Endothelial cell of hepatic sinusoid (primary cell): ENCODE measurements at regions not wholly inside any gene's neighbourhood (a gene's known extent, or its start where the extent isn't known, plus 50 kb on each side); places are given as distances from the start of the nearest gene placed in this dataset.
"Not testable (repeated sequence)": the region's sequence is repeated elsewhere in the genome, so short reads cannot be mapped to it uniquely, and the experiment has no call there.

Source experiments
- in situ Hi-C: cut with HindIII; loops from 2 replicates; pipeline ENCODE4 v1.10.0; 2017; ENCODE audit warnings: low sequenced_read_pairs

- in situ Hi-C loops = no loop called here
Measured at GRCh38 chr3:22856811-22857210, 346.3 kb upstream of the UBE2E2 start.

GRCh38 chr3:22858486-22858885, 344.6 kb upstream of the UBE2E2 start:
- in situ Hi-C loops = no loop called here

- in situ Hi-C loops = no loop called here
Measured at GRCh38 chr3:22859618-22860017, 343.5 kb upstream of the UBE2E2 start.

GRCh38 chr3:22861426-22861825, 341.7 kb upstream of the UBE2E2 start:
- in situ Hi-C loops = no loop called here

GRCh38 chr3:22862111-22862510, 341.0 kb upstream of the UBE2E2 start:
- in situ Hi-C loops = no loop called here

GRCh38 chr3:22882834-22883233, 320.3 kb upstream of the UBE2E2 start:
- in situ Hi-C loops = not testable (repeated sequence)

GRCh38 chr3:22885039-22885438, 318.1 kb upstream of the UBE2E2 start:
- in situ Hi-C loops = no loop called here

- in situ Hi-C loops = no loop called here
Measured at GRCh38 chr3:22885574-22886341, 317.4 kb upstream of the UBE2E2 start.

- in situ Hi-C loops = no loop called here
Measured at GRCh38 chr3:22886439-22887068, 316.6 kb upstream of the UBE2E2 start.

- in situ Hi-C loops = no loop called here
Measured at GRCh38 chr3:22887664-22888291, 315.3 kb upstream of the UBE2E2 start.

GRCh38 chr3:22893101-22893500, 310.0 kb upstream of the UBE2E2 start:
- in situ Hi-C loops = no loop called here

GRCh38 chr3:22893644-22894325, 309.3 kb upstream of the UBE2E2 start:
- in situ Hi-C loops = no loop called here

GRCh38 chr3:22894865-22895264, 308.3 kb upstream of the UBE2E2 start:
- in situ Hi-C loops = no loop called here

- in situ Hi-C loops = no loop called here
Measured at GRCh38 chr3:22895671-22896070, 307.5 kb upstream of the UBE2E2 start.

- in situ Hi-C loops = no loop called here
Measured at GRCh38 chr3:22898558-22898957, 304.6 kb upstream of the UBE2E2 start.

- in situ Hi-C loops = no loop called here
Measured at GRCh38 chr3:22899441-22899840, 303.7 kb upstream of the UBE2E2 start.

- in situ Hi-C loops = no loop called here
Measured at GRCh38 chr3:22900296-22900695, 302.8 kb upstream of the UBE2E2 start.

GRCh38 chr3:22901684-22902083, 301.4 kb upstream of the UBE2E2 start:
- in situ Hi-C loops = no loop called here

GRCh38 chr3:22907161-22907780, 295.9 kb upstream of the UBE2E2 start:
- in situ Hi-C loops = no loop called here

- in situ Hi-C loops = no loop called here
Measured at GRCh38 chr3:22907796-22908195, 295.3 kb upstream of the UBE2E2 start.

GRCh38 chr3:22908989-22909507, 294.1 kb upstream of the UBE2E2 start:
- in situ Hi-C loops = no loop called here
